NB4 (cell line): ENCODE measurements at regions not wholly inside any gene's neighbourhood (a gene's known extent, or its start where the extent isn't known, plus 50 kb on each side); places are given as distances from the start of the nearest gene placed in this dataset.

Source experiments
- DNase-seq: peaks from one replicate; pipeline ENCODE4 v3.0.0; 2010; ENCODE audit warnings: low read depth
- H3K4me3 ChIP-seq: one replicate; pipeline ENCODE4 v1.5.1; 2011; ENCODE audit warnings: mild to moderate bottlenecking, low read depth, low read length, moderate library complexity
- MAX ChIP-seq: IDR thresholded peaks from 2 replicates; pipeline ENCODE4 v1.6.1; 2011; ENCODE audit warnings: low read depth, low read length
- MYC ChIP-seq: IDR thresholded peaks from 2 replicates; pipeline ENCODE4 v1.6.1; 2011; ENCODE audit warnings: low read depth, low read length
- POLR2A ChIP-seq: IDR thresholded peaks from 2 replicates; pipeline ENCODE4 v1.6.1; 2011; ENCODE audit warnings: mild to moderate bottlenecking; ENCODE audit not compliant: insufficient read length; ENCODE audit errors: extremely low read depth
- TF ChIP-seq, protein P1 (sequence below): IDR thresholded peaks from one replicate; pipeline ENCODE4 v1.5.1; 2012; ENCODE audit warnings: low read depth, low read length

DNA sequence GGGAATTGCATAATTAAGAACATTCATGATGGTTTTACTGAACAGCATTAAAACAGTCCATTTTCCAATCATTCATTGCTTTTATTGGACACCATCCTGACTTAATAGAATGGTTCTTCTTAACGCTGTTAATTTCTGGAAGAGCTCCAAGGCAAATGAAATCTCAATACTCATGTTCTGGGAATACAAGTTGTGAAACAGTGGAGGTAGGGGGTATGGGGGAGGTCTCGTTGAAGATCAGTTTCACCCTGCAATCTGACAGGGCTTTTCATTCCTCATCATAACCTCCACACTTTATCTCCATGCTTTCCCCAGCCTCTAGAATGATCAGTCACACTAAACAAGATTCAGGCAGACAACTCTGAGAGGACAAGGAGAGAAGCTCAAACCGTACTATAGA lies 113.6 kb downstream of the ETAA1 start:
- no peak overlapping the region for H3K4me3 ChIP-seq
- no peak for DNase-seq
- TF ChIP-seq, protein P1, sequence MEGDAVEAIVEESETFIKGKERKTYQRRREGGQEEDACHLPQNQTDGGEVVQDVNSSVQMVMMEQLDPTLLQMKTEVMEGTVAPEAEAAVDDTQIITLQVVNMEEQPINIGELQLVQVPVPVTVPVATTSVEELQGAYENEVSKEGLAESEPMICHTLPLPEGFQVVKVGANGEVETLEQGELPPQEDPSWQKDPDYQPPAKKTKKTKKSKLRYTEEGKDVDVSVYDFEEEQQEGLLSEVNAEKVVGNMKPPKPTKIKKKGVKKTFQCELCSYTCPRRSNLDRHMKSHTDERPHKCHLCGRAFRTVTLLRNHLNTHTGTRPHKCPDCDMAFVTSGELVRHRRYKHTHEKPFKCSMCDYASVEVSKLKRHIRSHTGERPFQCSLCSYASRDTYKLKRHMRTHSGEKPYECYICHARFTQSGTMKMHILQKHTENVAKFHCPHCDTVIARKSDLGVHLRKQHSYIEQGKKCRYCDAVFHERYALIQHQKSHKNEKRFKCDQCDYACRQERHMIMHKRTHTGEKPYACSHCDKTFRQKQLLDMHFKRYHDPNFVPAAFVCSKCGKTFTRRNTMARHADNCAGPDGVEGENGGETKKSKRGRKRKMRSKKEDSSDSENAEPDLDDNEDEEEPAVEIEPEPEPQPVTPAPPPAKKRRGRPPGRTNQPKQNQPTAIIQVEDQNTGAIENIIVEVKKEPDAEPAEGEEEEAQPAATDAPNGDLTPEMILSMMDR, result no peak
- TF ChIP-seq MAX (no peak), POLR2A (no peak), MYC (no peak)

- DNase-seq, result no peak
- TF ChIP-seq, protein P1, result no peak
- no peak for TF ChIP-seq MYC
- TF ChIP-seq MAX, result no peak
- TF ChIP-seq POLR2A, result no peak
- H3K4me3 ChIP-seq, result no peak overlapping the region
These were observed 117.4 kb downstream of the ETAA1 start for GRCh38 chr2:67514515-67514914.

DNA sequence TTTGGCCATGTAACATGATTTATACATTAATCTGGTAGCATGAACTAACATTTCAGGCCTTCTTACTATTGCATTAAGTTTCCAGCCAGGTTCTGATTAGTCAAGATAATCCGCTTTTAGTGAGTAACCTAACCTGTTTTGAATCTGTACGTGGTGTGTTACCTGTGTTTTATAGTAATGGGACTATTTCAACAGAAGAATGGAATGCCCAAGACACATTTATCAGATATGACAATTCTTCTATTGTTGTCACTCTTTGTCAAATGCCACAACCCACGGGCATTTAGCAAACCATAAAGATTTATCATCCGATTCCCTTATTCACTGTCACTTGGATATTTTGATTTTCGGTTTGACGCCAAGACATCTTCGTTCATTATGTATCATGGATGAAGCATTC lies 117.9 kb downstream of the ETAA1 start:
- TF ChIP-seq POLR2A (no peak), MAX (no peak), MYC (no peak)
- TF ChIP-seq, protein P1, result no peak
- DNase-seq, result no peak
- no peak overlapping the region for H3K4me3 ChIP-seq

DNA sequence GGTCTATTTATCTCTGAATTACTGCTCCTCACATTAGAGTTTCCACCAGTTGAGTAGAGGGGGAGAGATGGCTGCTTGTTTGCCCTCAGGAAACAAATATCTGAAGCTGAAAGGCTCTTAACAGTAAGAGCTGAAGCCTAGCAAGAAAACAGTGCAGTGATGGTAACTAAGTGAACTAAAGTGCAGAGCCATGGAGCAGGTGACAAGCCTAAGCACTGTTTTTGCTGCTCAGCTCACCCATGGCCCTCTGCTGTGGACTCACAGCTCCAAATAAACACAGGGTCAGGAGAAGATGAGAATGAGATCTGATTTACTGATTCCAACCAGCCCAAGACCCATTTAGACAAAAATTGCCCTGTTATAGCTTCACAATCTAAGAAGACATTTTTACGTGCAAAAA lies 118.4 kb downstream of the ETAA1 start:
- H3K4me3 ChIP-seq, result no peak overlapping the region
- TF ChIP-seq POLR2A (no peak), MAX (no peak), MYC (no peak)
- TF ChIP-seq, protein P1, result no peak
- DNase-seq, result no peak

GRCh38 chr2:67516362-67516761 lies 119.2 kb downstream of the ETAA1 start:
- TF ChIP-seq MYC (no peak), POLR2A (no peak)
- no peak for DNase-seq
- no peak overlapping the region for H3K4me3 ChIP-seq

- TF ChIP-seq MAX (no peak), MYC (no peak), POLR2A (no peak)
- TF ChIP-seq, protein P1, result no peak
- no peak for DNase-seq
- no peak overlapping the region for H3K4me3 ChIP-seq
These were observed 119.9 kb downstream of the ETAA1 start for GRCh38 chr2:67516899-67517530.
